Left forelimb (tissue), 1 donor: ENCODE measurements at regions not wholly inside any gene's neighbourhood (a gene's known extent, or its start where the extent isn't known, plus 50 kb on each side); places are given as distances from the start of the nearest gene placed in this dataset.
"Not testable (repeated sequence)": the region's sequence is repeated elsewhere in the genome, so short reads cannot be mapped to it uniquely, and the experiment has no call there.

Experiments
- DNase-seq: peaks from one replicate; pipeline ENCODE4 v3.0.0-alpha.2; 2018; ENCODE audit warnings: low spot score

DNA sequence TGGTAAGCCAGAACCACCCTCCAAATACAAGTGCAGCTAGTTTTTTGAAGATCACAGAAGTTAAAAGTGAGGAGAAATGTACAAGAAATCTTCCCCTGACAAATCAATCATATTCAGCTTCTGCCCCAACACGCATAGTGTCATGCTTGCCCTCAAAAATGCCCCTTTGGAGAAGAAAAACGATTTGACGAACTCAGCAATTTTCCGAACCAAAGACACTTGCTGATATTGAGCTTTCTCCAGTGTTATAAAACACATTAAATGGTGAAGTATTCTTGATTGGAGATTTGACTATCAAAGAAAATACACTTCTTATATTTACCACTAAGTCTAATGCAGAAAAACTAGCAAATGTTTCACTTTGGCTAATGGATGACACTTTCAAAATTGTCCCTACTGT is 195.5 kb downstream of the ETV1 start:
- no peak for DNase-seq

DNA sequence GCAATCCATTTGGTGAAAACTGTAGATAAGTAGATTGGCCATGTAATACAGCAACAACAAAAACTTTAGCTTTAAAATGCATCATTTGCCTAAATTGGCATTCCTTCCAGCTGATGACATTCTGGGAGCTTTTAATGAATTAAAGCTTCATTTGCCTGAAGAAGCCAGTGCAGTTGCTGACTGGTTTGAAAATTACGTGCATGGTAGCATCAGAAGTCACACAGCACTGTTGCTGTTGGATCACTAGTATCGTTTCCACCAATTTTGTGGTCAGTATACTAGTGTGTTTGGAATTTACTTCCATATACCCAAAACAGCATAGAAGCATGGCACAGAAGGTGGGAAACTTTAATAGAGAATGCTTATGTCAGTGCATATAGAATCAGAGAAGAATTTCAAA is 194.9 kb downstream of the ETV1 start:
- DNase-seq = no peak

DNA sequence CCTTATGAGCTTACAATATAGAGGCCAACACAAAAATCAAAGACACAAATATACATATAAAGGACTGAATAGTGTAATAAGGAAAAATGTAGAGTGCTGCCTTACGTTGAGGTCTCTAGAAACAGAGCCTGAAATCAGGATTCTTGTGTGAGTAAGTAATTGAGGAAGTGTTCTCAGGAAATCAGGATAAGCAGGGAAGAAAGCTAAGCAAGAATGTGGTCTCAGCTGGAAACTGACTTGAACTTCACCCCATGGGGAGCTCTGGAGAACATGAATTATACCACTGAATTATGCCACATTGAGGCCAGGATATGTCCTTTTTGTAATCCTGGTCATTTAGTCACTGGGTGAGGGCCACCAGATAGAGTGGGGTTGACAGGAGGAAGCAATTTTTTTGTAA is 191.9 kb downstream of the ETV1 start:
- DNase-seq = no peak

DNA sequence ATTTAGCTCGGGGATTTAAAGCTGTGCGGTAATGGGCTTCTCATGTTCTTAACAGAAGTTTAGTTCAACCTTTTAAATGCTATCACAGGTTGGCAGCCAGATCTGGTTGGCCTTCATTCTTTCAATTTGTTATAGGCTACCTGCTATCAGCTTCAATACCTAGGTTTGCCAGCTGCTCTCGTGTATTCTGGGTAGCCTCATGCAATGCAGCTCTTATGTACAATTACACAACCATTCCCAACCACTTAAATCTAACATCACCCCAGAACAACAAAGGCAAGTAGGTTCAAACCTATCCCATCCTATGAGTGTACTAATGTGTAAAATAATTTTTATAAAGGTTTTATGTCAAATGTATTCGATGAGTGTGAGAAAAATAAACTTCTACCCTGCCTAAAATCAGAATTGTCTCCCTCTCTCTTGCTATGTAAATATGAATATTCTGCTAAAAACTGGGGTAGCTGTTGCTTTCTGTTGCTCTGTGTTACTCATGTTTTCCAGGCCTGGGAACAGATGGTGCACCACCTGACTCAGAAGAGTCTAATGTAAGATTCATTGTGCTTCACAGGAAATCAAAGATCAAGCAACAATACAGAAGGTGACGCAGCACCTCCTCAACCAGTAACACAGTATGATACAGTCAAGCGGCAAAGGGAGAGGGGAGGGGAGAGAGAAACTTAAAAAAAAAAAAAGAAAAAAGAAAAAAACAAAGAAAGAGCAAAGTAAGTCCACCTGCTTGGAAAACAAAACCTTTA is 188.6 kb downstream of the ETV1 start:
- no peak for DNase-seq

DNA sequence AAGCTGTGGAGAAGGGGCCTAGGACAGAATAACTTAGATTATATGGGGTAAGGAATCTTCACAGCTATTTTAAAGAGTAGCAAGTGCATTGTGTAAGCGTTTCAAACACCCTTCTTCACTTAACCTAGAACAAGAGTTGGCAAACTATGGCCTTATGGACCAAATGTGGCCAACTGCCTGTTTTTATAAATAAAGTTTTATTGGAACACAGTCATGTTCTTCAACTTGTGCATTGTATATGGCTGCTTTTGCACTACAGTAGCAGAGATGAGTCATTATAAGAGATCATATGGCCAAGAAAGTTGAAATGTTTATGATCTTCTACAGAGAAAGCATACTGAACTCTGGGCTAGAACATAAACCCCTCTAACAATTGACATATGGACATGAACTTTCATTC is 187.8 kb downstream of the ETV1 start:
- DNase-seq = no peak

DNA sequence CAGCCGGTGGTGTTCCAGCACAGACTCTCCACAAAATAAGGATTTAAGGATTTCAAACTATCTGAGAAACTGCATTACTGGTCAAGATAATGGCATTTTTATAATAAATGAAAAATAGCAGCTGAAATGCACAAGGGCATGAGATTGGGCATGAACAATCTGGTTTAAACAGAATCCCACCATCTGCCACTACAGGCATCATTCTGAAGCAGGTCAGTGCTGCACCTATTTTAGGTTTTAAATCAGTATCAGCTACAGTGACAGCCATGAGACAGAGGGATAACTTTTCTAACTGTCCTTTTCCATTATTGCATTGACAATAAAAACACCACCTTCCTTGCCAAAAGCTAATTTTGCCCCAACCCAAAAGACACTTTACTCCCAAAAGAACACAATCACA is 186.8 kb downstream of the ETV1 start:
- DNase-seq = no peak

DNA sequence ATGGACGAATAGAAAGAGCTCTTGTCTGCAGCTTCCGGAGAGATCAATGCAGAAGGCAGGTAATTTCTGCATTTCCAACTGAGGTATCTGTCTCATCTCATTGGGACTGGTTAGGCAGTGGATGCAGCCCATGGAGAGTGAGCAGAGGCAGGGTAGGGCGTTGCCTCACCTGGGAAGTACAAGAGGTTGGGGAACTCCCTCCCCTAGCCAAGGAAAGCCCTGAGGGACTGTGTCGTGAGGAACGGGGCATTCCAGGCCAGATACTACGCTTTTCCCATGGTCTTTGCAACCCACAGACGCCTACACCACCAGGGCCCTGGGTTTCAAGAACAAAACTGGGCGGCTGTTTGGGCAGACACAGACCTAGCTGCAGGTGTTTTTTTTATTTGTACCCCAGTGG is 186.3 kb downstream of the ETV1 start:
- DNase-seq = no peak

DNA sequence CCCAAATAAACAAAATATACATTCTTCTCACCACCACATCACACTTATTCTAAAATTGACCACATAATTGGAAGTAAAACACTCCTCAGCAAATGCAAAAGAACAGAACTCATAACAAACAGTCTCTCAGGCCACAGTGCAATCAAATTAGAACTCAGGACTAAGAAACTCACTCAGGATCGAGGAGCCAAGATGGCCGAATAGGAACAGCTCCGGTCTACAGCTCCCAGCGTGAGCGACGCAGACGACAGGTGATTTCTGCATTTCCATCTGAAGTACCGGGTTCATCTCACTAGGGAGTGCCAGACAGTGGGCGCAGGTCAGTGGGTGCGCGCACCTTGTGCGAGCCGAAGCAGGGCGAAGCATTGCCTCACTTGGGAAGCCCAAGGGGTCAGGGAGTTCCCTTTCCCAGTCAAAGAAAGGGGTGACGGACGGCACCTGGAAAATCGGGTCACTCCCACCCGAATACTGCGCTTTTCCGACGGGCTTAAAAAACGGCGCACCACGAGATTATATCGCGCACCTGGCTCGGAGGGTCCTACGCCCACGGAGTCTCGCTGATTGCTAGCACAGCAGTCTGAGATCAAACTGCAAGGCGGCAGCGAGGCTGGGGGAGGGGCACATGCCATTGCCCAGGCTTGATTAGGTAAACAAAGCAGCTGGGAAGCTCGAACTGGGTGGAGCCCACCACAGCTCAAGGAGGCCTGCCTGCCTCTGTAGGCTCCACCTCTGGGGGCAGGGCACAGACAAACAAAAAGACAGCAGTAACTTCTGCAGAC is 183.2 kb downstream of the ETV1 start:
- DNase-seq = not testable (repeated sequence)

DNA sequence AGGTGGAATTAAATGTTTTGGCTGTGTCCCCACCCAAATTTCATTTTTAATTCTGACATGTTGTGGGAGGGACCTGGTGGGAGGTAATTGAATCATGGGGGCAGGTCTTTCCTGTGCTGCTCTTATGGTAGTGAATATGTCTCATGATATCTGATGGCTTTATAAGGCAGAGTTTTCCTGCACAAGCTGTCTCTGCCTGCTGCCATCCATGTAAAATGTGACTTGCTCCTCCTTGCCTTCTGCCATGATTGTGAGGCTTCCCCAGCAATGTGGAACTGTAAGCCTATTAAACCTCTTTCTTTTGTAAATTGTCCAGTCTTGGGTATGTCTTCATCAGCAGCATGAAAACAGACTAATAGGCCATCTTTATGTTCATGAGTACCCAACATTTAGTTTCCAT is 172.2 kb downstream of the ETV1 start:
- not testable (repeated sequence) for DNase-seq

DNA sequence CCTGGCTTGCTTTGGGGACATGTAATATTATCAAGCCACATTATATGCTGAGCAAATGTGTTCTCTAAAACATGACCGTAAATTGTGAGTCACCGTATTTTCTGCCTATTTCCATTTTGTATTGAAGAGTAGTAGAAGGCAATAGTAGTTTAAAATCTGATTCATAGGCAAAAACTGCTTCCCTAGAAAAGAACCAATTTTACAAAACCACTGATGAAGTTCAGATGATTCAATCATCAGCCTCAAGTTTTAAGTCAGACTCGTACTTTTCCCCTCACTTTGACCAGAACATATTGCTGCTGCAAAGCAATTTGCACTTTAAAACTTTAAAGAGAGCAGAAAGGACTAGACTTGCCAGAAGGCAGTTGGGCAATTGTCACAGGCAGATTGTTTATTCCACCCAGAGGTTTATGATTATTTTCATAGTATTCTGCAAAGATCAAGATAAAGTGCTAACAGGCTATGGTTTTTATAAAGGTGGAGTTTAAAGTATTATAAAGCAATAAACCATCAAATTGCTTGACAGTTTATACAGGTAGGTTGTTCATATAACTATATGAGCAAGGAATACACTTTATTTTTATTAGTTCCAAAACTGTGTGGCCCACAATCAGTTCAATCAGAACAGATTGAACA is 168.2 kb downstream of the ETV1 start:
- DNase-seq = no peak

DNA sequence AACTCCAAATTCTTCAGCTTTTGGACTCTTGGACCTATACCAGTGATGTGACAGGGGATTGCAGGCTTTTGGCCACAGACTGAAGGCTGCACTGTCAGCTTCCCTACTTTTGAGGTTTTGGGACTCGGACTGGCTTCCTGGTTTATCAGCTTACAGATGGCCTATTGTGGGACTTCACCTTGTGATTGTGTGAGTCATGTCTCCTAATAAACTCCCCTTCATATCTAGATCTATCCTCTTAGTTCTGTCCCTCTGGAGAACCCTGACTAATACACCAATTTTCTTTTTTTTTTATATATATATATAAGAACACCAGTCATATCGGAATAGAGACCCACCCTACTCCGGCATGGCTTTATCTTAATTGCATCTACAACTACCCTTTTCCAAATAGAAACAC is 166.8 kb downstream of the ETV1 start:
- DNase-seq = no peak

DNA sequence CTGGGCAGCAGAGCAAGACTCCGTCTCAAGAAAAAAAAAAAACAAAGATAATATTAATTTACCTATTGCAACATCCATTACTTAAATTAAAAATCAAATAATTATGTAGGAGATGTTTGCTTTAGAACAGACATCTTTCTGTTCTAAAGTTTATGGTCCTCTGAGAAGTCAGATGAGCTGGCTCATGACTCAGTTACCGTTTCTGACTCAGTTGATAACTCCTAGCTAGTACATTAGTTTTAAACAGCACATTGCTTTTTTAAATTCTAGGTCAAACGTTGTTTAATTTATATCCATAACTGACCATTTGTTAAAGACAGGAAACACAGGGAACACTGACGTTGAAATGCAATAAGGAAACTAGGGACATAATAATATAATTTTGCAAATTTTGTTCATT is 162.7 kb downstream of the ETV1 start:
- no peak for DNase-seq

DNA sequence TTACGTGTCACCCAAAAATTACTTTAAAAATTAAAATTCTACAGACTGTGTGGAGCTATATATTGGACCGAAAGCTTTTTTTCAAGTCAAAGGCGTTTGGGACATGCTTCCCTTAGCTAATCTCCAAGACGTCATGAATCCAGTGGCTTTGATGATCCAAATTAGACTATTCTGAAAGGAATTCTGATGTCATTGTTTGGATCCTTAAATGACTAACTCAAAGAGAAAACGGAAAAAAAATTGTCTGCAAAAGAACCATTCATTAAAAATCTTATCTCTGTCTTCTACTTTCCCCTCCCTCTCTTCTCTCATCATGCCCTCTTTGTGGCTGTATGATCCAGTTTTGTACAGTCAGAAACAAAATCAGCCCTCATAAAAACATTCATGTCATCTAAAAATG is 161.8 kb downstream of the ETV1 start:
- no peak for DNase-seq

DNA sequence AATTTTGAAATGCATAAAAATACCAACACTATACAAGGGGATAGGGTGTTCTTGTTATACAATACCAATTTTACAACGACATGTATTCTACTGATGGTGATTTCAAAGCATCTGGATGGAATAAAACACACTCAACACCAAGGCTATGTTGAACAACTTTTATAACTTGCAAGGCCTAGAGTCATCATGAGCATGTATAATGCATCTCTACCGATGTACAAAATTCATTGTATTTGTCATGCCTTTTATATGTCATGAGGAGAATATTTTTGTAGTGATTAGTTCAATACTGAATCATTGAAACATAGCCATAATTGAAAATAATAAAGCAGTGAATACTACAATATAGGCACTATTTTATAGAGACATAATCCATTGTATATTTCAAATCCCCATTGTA is 160.2 kb downstream of the ETV1 start:
- no peak for DNase-seq

DNA sequence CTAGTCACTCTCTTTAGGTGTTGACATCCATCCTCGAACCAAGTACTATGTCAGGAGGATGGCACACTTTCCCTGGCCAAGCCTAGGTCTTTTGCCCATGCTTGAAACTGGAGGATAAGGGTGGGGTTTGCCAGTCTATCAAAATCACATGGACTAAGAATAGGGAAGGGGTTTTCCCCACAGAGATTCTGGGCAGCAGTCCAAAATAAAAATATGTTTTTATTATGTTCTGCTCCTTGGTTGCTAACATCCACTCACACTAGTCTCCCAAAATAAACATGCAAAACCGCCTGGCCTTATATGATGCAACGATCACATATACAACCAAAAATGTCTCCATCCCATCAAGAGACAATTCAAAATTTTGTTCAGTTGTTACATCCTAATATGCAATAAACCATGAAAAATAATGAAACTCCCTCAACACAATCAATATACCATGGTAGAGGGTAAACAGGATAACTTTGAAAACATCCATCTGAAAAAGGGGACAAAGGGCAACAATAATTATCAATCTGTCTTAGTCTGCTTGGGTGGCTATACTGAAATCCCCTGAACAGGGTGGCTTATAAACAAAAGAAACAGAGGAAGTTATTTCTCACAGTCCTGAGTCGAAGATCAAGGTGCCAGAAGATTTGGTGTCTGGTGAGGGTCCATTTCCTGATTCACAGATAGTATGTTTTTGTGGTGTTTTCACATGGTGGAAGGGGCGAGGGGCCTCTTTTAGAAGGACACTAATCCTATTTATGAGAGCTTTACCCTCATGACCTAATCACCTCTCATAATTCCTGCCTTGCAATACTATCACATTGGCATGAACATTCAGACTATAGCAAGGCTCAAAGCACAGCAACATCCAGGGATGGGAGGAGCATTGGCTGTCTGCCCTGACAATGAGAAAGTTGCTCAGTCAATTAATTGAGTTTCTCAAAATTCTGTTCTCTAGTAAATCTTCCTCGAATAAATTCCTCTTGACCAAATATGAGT is 159.3 kb downstream of the ETV1 start:
- no peak for DNase-seq

DNA sequence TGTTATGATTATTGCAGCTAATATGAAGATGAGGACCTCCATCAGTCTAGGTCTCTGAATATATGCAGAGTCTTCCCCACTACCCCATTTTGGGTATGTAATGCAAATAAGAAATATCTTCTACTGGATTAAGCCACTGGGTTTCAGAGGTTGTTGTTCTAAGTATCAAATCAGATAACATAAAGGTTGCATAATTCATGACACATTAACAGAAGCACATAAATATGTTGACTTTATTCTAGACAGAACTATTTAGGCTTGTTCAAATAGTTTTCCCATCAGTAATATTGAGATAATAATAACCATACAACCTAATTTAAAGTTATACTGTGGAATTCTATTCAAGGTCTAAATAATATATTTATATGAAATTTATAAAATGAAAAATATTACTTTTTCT is 157.1 kb downstream of the ETV1 start:
- DNase-seq = no peak

DNA sequence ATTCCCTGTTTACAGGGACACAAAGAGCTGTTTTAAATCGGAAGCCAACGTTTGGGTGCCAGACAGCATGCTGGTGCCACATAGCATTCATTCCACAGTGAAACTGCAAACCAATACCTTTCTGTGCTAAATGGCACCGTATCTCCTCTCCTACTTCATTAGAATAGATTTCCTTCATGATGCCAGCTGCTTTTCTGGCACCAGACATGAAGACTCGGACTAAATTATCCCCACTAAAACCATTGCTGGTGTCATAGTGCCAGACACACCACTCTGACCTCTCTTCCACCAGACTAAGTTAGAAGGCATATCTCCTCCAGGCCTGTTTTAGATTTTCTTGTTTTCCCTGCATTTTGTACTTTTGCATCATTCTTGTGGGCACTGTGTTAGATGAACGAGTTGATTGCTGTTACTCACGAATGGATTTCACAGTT is 155.1 kb downstream of the ETV1 start:
- DNase-seq = no peak

DNA sequence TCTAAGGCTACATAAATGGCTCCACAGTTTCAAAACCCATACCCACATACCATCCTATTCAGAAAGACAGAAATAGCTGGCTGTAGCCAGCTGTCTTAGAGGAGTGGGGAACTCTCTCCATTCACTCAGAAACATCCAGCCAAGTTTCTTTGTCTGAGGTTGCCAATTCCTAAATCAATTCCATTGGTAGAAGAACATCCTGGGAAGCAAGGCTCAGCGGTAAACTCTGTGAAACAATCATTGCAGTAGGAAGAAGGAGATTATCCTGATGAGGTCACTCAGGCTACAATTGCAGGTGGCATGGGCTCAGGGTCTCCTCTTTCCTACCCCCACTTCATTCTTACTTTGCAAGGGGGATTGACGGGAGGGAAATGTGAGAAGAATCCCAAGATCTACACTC is 154.0 kb downstream of the ETV1 start:
- no peak for DNase-seq

DNA sequence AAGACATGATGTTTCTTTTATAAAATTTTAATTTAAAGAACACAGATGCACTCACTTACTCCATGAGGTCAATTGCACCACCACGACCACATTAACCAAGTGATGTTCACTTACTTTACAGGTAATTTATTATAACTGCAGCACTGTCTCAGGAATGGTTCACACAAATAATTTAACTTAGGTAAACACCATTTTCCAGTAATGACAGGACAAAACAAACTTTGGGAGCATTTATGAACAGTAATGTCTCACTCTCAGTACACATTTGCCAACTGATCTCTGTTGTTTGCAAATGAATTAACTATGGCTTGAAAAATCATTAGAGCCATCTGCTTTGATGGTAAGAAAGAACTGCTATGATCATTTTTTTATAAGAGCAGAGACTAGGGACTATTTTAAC is 150.4 kb downstream of the ETV1 start:
- DNase-seq = no peak
